SKM-1 treated with dmso at 0.1 percent for 144 hours (cell line): ENCODE measurements at regions not wholly inside any gene's neighbourhood (a gene's known extent, or its start where the extent isn't known, plus 50 kb on each side); places are given as distances from the start of the nearest gene placed in this dataset.
"Not testable (repeated sequence)": the region's sequence is repeated elsewhere in the genome, so short reads cannot be mapped to it uniquely, and the experiment has no call there.

Source experiments
- DNase-seq: peaks from one replicate; lab custom pipeline; 2025; ENCODE audit not compliant: unreplicated experiment; lab: John Stamatoyannopoulos, UW

DNA sequence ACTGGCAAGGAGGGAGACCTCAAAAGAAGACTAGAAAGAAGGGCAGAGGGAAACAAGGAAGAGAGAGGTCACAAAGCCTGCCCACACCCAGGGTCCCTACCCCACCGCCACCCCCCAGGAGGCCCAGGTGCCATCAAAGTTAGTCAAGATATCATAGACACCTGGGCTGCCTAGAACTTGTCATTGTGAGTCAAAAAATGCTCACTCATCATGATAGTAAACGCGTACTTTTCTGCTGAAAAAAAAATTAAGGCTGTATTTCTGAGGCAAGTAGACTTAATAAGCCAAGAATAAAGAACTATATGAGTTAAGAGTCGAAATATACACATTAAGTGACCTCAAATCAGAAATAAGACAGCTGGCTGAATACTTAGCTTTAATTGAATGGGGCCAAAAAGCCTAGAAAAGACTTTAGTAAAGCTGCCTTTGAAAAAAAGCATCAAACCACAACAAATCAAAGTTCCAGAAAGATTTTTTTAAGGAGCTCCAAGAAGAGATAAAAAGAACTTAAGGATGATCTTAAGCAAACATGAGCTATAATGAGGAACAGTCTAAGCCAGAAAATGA lies 415.5 kb upstream of the PPP2R3A start:
- no peak for DNase-seq

- no peak for DNase-seq
These were observed 409.4 kb upstream of the PPP2R3A start for GRCh38 chr3:135556174-135556573.

DNA sequence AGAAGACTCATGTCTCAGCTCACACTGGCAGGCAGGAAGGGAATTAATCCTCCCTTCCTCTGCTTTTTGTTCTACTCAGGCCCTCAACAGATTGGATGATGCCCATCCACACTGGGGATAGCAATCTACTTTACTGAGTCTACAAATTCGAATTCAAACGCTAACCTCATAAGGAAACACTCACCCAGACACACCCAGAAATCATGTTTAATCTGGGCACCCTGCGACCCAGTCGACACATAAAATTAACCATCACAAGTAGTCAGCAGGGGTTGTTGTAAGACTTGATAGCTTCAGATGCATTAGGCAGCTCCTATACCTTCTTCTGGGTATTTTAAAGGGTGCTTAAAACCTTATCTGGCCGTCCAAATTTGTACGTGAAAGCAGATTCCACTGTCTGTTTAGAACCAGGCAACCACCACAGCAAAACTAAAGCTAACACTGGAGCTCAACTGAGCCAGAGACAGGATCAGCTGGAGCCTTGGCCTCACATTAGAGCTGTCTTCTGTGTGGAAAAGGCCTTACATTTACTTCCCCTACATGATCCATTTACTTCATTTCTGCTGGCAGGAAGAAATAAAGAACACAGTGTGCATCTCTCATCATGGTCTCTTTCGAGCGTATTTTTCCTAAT lies 407.3 kb upstream of the PPP2R3A start:
- DNase-seq = no peak

DNA sequence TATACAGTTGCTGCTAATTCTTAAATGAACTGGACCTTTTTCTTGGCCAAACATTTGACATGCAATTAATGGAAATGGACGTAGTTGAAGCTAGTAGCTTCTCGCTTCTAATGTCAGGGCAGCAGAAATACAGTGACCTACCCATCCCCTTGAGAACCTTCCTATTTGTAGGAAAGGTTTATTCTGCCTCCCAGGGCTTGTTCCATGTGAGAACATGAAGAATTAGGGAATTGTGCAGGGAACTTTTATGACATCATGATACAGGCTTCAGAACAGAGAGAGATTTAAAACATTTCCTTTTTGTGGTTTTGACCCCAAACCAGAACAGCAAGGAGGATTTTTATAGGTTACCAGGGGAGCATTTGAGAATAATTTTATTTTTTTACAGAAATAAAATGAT lies 406.6 kb upstream of the PPP2R3A start:
- no peak for DNase-seq

DNA sequence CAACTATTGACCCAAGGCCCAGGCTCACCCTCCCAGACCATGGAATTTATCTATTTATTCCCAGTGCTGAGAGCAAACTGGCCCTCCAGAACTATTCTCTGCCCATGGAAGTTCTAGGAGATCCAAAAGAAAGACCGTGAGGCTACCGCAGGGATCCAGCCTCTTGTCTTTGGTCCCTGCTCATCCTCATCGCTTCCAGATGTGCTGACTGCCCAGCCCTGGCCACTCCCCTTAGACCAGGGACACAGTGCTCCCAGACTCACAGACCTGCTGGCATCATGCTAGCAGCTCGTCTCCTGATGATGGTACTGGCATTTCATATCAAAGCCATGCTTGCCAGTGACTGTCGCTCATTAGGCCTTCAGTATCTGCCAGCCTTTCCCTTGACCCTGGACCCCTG lies 405.7 kb upstream of the PPP2R3A start:
- no peak for DNase-seq

DNA sequence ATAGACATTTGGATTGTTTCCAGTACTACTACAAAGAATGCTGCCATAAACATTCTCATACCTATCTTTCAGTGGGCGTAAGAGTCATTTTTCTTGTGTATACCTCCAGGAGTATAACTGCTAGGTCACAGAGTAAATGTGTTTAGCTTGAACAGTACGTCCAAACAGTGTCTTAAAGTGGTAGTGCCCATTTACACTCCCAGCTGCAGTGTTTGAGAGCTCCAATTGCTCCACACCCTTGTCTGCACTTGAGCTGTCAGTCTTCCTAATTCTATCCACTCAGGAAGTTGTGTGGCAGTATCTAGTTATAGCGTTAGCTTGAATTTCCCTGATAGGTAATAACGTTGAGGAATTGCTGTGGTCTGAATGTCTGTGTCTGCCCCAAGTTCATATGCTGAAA lies 404.7 kb upstream of the PPP2R3A start:
- no peak for DNase-seq

DNA sequence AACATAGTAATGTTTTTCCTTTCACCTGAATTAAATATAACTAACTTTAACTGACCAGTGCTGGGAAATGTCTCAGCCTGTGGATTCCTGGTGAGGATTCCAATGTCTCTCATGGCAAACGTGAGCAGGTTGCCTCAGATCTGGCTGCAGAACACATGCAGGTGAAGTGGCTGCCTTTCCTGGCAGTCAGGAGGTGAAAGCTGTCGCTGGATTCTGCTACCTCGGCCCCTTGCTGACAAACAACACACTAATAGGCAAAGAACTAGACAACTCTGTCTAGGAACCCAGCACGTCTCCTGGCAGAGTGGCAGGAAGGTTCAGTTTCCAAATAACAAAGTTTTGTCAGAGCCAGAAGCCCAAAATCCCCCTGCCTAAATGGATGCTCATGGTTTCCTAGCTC lies 400.8 kb upstream of the PPP2R3A start:
- DNase-seq = no peak

DNA sequence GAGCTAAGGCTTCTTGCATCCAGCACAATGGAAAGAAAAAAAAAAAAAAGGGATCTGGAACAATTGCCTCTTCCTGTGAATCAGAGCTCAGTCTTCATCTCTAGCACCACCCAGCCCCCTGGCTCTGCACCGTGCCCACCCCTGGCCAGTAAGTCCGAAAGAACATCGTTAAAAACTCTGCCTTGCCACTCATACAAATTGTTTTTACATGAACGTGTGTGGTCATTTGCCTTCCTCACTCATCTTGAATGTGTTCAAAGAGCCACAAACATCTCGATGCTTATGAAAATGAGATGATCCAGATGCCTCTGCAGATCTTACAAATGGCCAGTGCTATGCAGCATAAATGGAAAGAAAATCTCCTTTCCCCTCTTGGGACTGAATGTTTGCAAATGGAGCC lies 400.0 kb upstream of the PPP2R3A start:
- no peak for DNase-seq

GRCh38 chr3:135567223-135567622 lies 398.3 kb upstream of the PPP2R3A start:
- no peak for DNase-seq

DNA sequence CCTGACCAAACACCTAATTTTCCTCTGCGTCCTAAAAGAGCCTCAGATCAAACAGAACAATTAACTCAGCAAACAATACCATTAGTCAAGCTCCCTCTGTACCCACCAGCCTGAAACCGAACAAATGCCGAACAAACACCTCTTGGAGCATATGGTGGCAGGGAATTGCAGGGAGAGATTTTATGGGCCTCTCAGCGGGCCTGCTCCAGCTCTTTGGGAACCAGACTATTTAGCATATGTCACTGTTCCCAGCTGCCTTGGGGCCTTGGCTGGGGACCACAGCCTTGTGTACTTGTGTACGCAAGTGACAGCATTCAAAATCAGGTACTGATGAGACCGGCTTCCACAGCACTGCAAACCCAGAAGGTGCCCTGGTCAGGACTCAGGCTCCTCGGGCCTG lies 388.8 kb upstream of the PPP2R3A start:
- no peak for DNase-seq

GRCh38 chr3:135581806-135582205 lies 383.7 kb upstream of the PPP2R3A start:
- no peak for DNase-seq

DNA sequence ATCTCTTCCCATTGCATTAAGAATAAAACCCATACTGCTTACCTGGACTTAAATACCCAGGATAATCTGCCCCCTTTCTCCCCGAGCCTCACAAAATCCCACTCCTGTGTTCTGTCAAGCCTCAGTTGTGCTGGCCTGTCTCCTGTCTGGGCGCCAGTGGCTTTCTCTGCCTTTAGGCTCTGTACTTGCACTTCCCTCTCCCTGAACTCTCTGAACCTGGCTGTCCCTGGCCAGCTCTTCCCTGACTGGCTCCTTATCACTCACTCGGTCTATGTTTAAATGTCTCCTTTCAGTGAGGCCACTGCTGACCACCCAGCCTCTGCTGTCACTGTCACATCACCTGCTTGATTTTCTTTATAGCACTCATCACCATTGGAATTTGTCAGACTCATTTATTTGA lies 382.7 kb upstream of the PPP2R3A start:
- no peak for DNase-seq

GRCh38 chr3:135596563-135596962 lies 369.0 kb upstream of the PPP2R3A start:
- DNase-seq = no peak

- DNase-seq = no peak
These were observed 367.7 kb upstream of the PPP2R3A start for GRCh38 chr3:135597855-135598254.

DNA sequence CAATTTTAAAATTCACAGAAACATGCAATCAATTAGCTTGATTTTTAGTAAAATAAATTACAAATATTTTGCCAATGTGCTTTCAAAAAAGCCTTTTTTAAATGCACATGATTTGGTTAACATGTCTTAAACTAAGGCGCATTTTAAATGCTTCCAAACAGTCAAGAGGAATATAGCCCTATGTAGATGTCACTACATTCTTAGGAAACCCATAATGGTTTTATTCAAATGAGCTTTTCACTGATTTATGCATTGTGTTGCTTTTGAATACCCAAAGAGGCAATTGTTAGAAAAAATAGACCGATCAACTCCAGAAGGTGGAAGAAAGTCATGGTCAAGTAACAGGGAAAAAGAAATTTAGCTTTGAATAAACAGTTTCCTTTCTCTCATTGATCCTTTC lies 366.9 kb upstream of the PPP2R3A start:
- DNase-seq = no peak

- not testable (repeated sequence) for DNase-seq
These were observed 361.0 kb upstream of the PPP2R3A start for GRCh38 chr3:135604512-135604911.

DNA sequence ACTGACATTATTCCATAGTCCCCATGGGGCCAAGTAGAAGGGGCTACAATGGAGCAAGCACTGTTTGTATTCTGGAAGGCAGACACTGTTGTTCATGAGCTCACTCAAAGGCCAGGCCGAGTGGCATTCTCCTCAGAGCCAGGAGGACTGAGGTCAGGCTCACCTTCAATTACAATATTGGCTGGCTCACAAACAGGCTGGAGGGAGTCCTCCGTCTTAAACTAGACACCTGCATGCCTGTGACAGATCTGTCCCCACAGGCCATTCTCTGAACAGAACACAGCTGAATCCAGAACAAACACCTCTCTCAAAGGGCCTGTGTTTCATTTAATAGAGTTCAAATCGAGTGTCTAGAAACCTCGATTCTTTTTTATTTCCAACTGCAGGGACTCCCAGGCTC lies 347.4 kb upstream of the PPP2R3A start:
- no peak for DNase-seq

DNA sequence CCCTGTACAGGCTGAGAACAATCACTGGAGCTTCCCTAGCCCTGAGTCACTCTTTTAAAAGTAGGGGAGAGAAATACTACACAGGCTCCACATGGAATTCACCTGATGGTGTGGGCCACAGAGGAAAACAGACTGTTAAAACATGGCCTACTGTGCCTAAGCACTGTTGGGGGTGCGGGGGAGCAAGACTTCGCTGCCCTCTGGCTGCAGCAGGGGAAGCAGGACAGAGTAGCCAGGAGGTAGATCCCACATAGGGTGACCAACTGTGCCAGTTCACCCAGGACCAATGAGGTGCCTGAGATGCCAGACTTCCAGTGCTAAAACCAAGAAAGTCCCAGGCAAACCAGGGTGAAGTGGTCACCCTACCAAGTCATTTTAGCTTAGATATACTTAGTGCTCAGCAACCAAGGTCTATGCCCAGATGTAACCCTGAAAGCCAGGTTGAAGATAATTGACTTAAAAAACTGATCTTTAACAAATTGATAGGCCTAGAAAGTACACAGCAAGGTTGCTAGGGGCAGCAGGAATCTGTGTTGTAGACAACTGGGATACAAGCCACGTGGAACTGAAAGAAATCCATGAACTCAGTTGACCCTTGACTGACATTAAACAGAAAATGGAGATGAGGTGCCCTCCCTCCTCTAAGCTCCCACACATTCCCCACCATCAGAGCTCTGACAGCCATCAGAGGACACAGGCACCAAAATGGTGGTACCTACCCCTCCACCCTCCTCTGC lies 344.2 kb upstream of the PPP2R3A start:
- DNase-seq = no peak

DNA sequence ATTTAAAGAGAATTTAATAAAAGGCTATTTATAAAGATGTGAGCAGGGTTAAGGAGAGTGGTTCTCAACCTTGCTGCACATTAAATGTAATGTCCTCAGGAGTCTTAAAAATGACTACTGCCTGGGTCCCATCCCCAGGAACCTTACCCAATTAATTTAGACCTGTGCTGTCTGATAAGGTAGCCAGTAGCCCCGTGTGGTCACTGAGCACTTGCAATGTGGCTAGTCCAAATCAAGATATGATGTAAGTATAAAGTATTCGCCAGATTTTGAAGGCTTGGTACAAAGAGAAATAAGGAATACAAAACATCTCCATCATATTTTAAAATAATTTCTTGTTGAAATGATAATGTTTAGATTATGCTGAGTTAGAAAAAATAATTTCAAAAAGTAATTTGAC lies 343.3 kb upstream of the PPP2R3A start:
- no peak for DNase-seq

GRCh38 chr3:135622656-135623055 lies 342.9 kb upstream of the PPP2R3A start:
- no peak for DNase-seq

- no peak for DNase-seq
These were observed 342.0 kb upstream of the PPP2R3A start for GRCh38 chr3:135623558-135623957.

DNA sequence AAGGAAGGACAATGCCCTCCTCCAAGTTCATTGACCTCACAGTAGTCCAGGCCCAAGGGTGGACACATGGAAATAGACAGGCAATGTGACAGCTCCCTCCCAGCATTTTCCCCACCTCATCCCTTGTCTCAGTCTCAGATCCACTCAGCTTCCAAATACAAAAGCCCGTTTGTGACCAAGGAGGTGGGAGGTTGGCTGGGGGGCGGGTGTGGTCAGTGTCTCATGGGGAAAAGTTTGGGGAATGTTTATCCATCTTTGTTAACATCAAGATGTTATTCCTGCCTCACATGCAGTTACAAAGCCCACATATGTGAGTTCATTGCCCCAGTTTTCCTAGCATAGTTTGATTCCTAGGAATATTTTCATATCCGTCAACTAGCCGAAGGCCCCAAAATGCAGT lies 338.5 kb upstream of the PPP2R3A start:
- DNase-seq = no peak
